ENCODE measurements at regions not wholly inside any gene's neighbourhood (a gene's known extent, or its start where the extent isn't known, plus 50 kb on each side); places are given as distances from the start of the nearest gene placed in this dataset.

GRCh38 chr11:23746896-23747295, 750.0 kb upstream of the LUZP2 start:
- ATAC-seq (no peak), DNase-seq (no peak)
- TF ChIP-seq POLR2A (IDR thresholded peaks at IDR 0.05): no peak
- TF ChIP-seq, protein P1, sequence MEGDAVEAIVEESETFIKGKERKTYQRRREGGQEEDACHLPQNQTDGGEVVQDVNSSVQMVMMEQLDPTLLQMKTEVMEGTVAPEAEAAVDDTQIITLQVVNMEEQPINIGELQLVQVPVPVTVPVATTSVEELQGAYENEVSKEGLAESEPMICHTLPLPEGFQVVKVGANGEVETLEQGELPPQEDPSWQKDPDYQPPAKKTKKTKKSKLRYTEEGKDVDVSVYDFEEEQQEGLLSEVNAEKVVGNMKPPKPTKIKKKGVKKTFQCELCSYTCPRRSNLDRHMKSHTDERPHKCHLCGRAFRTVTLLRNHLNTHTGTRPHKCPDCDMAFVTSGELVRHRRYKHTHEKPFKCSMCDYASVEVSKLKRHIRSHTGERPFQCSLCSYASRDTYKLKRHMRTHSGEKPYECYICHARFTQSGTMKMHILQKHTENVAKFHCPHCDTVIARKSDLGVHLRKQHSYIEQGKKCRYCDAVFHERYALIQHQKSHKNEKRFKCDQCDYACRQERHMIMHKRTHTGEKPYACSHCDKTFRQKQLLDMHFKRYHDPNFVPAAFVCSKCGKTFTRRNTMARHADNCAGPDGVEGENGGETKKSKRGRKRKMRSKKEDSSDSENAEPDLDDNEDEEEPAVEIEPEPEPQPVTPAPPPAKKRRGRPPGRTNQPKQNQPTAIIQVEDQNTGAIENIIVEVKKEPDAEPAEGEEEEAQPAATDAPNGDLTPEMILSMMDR (IDR thresholded peaks at IDR 0.05): no peak
- Histone ChIP-seq H3K27me3 (no peaks in the 10 kb centered on the region), H3K4me3 (no peak overlapping the region), H3K9me3 (no peaks in the 10 kb centered on the region), H3K27ac (no peak overlapping the region), H3K36me3 (no peaks in the 10 kb centered on the region), H3K4me1 (no peaks in the 10 kb centered on the region)
- WGBS, 4 donors: 50 to 61% (median 57%) methylated on average over 1 of the region's 1 CpG
- intact Hi-C loops (cut with DNase I): no loop called here

DNA sequence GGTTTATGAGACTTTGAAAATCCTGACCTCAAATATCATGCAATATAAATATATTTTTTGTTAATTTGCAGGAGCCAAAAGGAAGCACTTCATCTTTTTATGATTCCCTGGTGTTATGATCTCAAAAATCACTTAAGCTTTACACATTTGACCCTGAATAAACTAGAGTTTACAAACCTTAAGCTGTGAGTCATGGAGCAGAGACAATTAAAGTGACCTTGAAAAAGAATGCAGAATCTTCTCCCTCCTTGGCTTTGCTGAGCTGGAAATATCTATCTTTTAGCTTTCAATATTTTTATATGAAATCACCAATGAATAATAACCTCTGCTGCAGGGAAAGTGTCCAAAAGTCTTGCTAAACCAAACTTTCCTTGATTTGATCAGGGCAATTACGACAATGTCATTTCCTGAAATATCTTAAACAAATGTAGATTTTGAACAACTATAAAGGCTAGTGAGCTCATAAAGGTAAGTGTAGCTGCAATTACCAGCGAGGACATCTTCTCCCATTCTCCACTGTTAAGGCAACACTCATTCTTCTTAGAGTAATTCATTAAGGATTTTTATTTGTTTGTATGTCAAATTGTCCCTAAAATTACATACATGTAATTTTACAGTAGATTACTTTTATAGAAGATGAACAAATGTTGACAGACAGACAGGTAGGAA, 747.0 kb upstream of the LUZP2 start:
- TF ChIP-seq POLR2A (IDR thresholded peaks at IDR 0.05): no peak
- TF ChIP-seq, protein P1 (IDR thresholded peaks at IDR 0.05): no peak
- Histone ChIP-seq H3K27me3 (no peaks in the 10 kb centered on the region), H3K4me1 (no peaks in the 10 kb centered on the region), H3K27ac (no peak overlapping the region), H3K9me3 (no peaks in the 10 kb centered on the region), H3K4me3 (no peak overlapping the region), H3K36me3 (no peaks in the 10 kb centered on the region)
- WGBS, 4 donors: 61 to 68% (median 63%) methylated on average over 2 of the region's 2 CpGs
- intact Hi-C loops (cut with DNase I): no loop called here
- ATAC-seq: no peak
- no peak for DNase-seq

DNA sequence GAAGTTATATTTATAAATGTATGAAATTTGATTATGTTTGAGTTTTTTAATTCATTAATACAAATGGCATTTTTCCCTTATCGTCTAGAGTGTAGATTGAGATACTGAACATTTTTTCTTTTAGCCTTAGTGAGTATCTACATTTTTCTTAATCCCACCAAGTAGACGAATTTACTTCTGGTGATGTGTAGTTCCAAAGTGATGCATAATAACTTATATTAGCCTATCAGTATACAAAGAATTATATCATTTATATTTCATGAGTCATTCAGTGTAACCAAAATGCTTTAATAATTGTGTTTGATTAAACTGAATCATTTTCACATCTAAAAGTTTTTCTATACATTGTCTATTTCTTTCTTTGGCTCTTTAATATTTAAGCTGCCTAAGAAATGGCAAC, 745.6 kb upstream of the LUZP2 start:
- Histone ChIP-seq H3K9me3 (no peaks in the 10 kb centered on the region), H3K27me3 (no peaks in the 10 kb centered on the region), H3K36me3 (no peaks in the 10 kb centered on the region), H3K4me1 (no peaks in the 10 kb centered on the region), H3K4me3 (no peak overlapping the region), H3K27ac (no peak overlapping the region)
- TF ChIP-seq, protein P1 (IDR thresholded peaks at IDR 0.05): no peak
- TF ChIP-seq POLR2A (IDR thresholded peaks at IDR 0.05): no peak
- WGBS, 4 donors: 65 to 74% (median 68%) methylated on average over 2 of the region's 2 CpGs
- DNase-seq (no peak), ATAC-seq (no peak)
- intact Hi-C loops (cut with DNase I): no loop called here

DNA sequence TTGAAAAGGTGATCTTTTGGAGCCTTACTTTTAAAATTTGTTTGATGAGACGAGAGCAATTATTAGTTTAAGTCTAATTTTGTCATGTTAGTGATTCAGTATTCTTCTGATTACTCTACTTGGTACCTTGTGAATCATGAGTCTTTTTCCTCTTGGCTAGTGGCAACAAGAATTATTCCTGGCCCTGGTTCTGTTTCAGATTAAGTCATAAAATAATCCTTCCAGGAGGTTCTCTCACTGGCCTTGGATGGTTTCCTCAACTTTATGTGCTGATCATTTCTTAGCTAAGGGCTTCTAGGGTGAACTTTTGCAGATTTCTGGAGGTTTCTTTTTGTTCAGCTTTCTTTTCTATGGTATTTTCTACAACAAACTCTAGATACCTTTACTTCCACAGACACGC, 741.8 kb upstream of the LUZP2 start:
- no peak overlapping the region for H3K4me3 ChIP-seq
- TF ChIP-seq, protein P1 (IDR thresholded peaks at IDR 0.05): no peak
- no peak for TF ChIP-seq POLR2A (IDR thresholded peaks at IDR 0.05)
- no peaks in the 10 kb centered on the region for H3K36me3 ChIP-seq
- no peak for DNase-seq
- no peaks in the 10 kb centered on the region for H3K9me3 ChIP-seq
- no peaks in the 10 kb centered on the region for H3K27me3 ChIP-seq
- no peaks in the 10 kb centered on the region for H3K4me1 ChIP-seq
- no peak overlapping the region for H3K27ac ChIP-seq
- no peak for ATAC-seq
- 79 to 85% (median 83%) methylated on average over 2 of the region's 2 CpGs for WGBS, 4 donors
- intact Hi-C loops (cut with DNase I): no loop called here
